NCI-H2227 (cell line): ENCODE measurements at regions not wholly inside any gene's neighbourhood (a gene's known extent, or its start where the extent isn't known, plus 50 kb on each side); places are given as distances from the start of the nearest gene placed in this dataset.

Source experiments
- DNase-seq: peaks from one replicate; lab custom pipeline; 2025; ENCODE audit not compliant: unreplicated experiment; lab: John Stamatoyannopoulos, UW

- DNase-seq, result no peak
These were observed 400.5 kb downstream of the MATN1 start for GRCh38 chr1:30322859-30323257.

- no peak for DNase-seq
These were observed 401.2 kb downstream of the MATN1 start for GRCh38 chr1:30321996-30322858.

GRCh38 chr1:30321246-30321910, 402.0 kb downstream of the MATN1 start:
- peak; percentile 60 for DNase-seq

- no peak for DNase-seq
These were observed 402.8 kb downstream of the MATN1 start for GRCh38 chr1:30320581-30320890.

DNA sequence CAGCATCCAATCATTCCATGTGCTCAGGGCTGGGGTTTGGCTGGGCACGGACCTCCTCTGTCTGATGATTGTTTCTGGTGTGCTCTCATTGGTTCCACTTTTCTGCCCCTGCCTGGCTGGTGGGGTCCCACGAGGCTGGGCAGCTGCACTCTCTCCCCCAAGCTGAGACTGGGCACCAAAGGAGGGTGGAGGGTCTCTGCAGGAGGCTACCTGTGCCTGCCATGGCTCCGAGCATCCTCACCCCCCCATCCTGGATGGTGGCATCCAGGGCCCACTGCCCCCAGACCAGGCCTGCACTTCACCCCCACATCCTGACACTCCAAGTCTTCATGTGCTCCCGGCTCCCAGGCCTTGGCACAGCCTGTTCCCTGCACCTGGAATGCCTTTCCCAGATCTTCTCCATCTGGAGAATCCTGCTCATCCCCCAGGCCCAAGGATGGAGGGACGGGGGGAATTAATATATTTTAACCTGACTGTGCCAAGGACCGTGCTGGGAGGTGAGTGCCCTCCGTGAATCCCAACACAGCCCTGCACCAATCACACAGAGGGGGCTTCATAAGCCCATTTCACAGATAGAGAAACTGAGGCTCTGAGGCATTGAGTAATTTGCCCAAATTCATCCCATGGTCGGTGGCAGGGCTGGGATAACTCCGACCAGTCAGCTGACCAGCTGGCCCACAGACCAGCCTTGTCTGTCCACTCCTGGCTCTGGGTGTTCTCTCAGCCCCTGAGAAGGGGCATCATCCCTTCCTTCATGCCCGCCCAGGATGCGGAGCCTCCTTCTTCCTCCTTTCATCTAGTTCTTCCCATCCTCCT, 403.4 kb downstream of the MATN1 start:
- no peak for DNase-seq

- DNase-seq, result no peak
These were observed 404.3 kb downstream of the MATN1 start for GRCh38 chr1:30318864-30319718.

GRCh38 chr1:30318413-30318812, 405.0 kb downstream of the MATN1 start:
- no peak for DNase-seq

DNA sequence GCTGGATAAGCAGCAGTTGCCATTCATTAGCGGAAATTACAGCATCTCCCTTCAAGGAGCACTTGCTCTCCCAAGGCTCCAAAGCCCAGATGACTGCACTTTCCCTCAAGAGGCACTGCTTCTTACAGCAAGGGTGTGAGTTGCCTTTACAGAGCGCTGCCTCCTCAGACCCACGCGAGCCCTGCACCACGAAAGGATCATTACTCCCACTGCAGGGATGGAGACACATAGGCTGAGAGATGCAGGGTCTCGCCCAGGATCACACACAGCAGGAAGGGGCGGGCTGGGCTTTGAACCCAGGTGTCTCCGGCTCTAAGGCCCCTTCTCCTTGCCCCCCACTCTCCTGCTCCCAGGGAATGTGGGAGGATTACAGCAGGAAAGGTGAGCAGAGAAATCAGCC, 405.5 kb downstream of the MATN1 start:
- peak; percentile 31 for DNase-seq

GRCh38 chr1:30316056-30316455, 407.3 kb downstream of the MATN1 start:
- DNase-seq, result no peak

DNA sequence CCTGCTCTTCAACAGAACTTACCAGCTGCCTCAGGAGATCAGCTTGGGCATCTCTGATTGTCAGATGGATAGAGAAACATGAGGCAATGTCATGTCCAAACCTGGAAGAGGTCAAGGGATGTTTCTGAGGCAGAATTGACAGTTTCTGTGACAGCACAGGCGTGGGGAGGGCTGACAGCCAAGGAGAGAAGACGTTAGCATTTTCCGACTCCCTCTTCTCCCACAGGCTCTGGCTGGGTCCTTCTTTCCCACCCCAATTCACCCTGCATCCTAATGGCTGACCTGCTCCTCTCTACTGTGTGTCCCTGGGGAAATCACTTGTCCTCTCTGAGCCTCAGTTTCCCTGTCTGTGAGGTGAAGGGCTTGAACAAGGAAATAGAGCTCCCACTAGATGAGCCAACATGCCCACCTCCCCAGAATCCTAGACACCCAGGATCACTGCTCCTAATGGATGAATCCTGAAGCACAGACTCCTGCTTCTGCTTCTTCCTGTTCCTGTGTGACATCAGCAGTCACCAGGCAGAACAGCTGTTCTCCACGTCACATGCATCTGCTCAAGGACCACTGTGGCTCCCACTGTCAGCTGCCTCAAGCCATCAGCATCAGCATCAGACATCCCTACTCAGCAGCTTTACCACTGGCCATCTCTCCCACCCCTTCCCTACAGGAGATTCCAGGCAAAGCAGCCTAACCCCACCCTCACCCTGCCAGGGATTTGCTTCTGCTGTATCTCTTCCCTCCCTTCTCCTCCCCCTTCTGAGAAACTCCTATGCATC, 408.0 kb downstream of the MATN1 start:
- DNase-seq, result no peak

DNA sequence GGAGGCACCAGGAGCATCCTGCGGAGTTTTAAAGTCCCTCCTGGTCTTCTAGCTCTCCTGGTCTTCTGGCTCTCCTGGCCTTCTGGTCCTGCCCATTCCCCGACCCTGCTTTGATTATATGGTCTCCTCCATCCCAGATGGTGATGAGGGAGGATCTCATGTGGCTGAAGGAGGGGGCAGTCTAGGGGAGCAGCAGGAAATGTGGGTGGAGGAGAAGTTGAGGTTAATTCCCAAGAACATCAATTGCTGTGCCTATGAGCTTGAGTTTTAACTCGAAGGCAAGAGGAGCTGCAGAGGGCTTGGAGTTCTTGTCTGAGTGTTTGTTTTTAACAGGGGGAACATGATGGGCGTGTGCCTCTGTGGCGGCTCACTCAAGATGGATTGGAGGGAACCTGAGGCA, 408.8 kb downstream of the MATN1 start:
- DNase-seq, result no peak

GRCh38 chr1:30313584-30313983, 409.8 kb downstream of the MATN1 start:
- no peak for DNase-seq

GRCh38 chr1:30313176-30313575, 410.2 kb downstream of the MATN1 start:
- DNase-seq, result no peak

- no peak for DNase-seq
These were observed 411.2 kb downstream of the MATN1 start for GRCh38 chr1:30312226-30312625.

- DNase-seq, result no peak
These were observed 411.6 kb downstream of the MATN1 start for GRCh38 chr1:30311749-30312148.

DNA sequence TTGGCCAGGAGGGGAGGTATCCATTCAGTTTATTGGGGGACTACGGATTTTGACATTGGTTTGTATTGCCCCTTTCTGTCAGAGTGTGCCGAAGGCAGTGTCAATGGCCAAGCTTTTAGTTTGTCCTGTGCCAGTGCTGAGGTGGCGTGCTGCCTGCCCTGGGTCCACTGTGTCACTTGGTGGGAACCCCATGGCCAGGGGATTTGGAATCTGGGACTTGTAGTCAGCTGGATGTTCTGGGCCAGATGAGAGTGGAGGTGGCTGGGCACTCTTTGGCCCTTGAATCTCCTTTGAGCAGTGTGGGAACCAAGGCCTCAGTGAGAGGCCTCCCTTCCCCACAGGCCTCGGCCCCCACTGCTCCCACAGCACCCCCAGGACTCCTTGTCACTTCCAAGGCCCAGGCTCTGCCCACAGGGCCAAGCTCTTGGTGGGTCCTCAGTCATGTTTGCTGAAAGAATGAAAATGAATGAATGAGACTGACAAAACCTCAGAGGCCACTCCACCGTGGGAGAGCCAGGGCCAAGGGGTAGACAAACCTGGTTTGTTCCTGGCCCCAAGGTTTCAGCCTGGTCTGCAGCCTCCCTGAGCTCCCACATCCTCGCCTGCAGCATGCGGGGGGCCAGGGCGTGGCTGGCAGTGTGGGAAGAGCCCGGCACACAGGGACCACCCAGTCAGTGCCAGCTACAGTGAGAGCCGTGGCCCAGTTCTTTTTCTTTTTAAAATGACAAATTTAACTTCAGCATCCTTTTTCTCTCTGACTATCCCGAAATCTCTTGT, 412.2 kb downstream of the MATN1 start:
- no peak for DNase-seq

DNA sequence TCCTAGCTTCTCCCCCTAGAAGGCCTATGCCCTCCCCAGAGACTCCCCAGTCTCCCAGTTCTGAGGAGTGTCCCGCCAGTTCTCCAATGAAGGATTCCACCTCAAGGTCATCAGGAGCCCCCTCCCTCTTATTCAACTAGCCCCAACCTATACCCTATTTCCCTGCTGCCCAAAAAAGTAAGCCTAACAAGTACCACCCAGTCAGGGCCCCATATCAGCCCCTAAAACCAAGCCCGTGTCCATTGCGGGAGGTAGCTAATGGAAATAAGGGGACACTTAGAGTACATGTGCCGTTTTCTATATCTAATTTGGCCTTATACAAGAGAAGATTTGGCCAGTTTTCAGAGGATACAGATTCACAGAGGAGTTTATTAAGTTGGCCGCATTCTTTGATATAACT, 416.2 kb downstream of the MATN1 start:
- no peak for DNase-seq

DNA sequence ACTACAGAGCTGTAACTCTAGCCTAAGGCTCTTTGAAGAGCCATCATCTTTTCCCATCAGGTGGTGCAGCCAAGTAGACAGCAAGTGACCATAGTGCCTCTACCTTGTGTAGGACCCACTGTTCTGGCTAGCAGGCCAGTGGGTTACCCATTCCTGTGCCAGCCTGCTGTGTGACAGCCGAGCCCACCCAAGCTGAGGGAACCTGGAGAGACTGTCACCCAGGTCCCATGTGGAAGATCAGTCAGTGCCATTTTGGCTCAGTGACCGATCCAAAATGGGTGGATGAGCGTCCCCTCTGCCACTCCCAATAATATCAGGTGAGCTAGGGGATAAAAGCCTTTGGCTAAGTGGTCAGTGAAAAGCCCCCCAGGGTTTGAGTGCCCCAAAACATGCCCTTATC, 417.9 kb downstream of the MATN1 start:
- no peak for DNase-seq

- DNase-seq, result no peak
These were observed 418.3 kb downstream of the MATN1 start for GRCh38 chr1:30305061-30305460.
